Lower leg skin (tissue), 3 donors: ENCODE measurements at regions not wholly inside any gene's neighbourhood (a gene's known extent, or its start where the extent isn't known, plus 50 kb on each side); places are given as distances from the start of the nearest gene placed in this dataset.
"Not testable (repeated sequence)": the region's sequence is repeated elsewhere in the genome, so short reads cannot be mapped to it uniquely, and the experiment has no call there.

ENCODE experiments used
- CTCF ChIP-seq, 3 donors: fragments of 450-650 bp; IDR thresholded peaks; one replicate each; pipeline ENCODE4 v1.5.1; 2016; ENCODE audit warnings: antibody characterized with exemption in 3 of 3, mild to moderate bottlenecking in 3 of 3, moderate library complexity in 2 of 3
- POLR2A ChIP-seq, 2 donors: fragments of 450-650 bp; IDR thresholded peaks; one replicate each; pipeline ENCODE4 v1.6.1; 2016 to 2017; ENCODE audit warnings: antibody characterized with exemption in 2 of 2, mild to moderate bottlenecking in 1 of 2, moderate library complexity in 1 of 2

- TF ChIP-seq POLR2A, CTCF (IDR thresholded peaks at IDR 0.05): not testable (repeated sequence)
Observed at GRCh38 chr13:56628886-56629285, 511.8 kb upstream of the PRR20A start.
